ENCODE measurements at regions not wholly inside any gene's neighbourhood (a gene's known extent, or its start where the extent isn't known, plus 50 kb on each side); places are given as distances from the start of the nearest gene placed in this dataset.

DNA sequence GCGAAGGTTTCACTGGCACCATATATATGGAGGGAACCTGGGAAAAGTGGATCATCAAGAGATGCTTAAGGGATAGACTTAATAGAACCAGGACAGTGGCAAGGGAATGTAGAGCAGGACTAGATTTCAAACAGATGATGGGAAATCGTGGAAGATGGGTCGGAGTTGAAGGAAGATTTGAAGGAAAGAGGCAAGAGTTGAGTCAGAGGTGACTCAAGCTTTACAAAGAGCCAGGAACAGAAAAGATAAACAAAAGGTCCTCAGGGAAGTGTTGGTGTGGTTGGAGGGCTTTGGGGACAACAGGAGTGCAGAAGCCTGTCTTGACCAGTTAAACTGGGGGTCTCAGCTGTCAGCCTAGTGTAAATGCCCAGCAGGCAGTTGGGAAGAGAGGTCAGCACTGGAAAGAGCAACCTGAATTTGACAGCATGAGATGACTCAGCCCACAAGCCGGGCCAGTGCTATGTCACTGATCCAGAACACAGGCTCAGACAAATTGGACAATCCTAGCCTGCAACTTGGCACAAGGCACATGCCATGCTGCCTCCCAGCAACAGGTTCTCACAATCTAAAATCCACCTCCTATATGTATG, 230.5 kb downstream of the IDS start:
- WGBS, 2 donors = 56 to 58% methylated on average over 4 of the region's 4 CpGs
- TF ChIP-seq, protein P1, sequence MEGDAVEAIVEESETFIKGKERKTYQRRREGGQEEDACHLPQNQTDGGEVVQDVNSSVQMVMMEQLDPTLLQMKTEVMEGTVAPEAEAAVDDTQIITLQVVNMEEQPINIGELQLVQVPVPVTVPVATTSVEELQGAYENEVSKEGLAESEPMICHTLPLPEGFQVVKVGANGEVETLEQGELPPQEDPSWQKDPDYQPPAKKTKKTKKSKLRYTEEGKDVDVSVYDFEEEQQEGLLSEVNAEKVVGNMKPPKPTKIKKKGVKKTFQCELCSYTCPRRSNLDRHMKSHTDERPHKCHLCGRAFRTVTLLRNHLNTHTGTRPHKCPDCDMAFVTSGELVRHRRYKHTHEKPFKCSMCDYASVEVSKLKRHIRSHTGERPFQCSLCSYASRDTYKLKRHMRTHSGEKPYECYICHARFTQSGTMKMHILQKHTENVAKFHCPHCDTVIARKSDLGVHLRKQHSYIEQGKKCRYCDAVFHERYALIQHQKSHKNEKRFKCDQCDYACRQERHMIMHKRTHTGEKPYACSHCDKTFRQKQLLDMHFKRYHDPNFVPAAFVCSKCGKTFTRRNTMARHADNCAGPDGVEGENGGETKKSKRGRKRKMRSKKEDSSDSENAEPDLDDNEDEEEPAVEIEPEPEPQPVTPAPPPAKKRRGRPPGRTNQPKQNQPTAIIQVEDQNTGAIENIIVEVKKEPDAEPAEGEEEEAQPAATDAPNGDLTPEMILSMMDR (IDR thresholded peaks at IDR 0.05) = no peak
- TF ChIP-seq POLR2A (IDR thresholded peaks at IDR 0.05) = no peak
- intact Hi-C loops (cut with DNase I; ENCODE audit: low total_unique reads) = no loop called here
- H3K4me3 ChIP-seq (ENCODE audit: low read depth, poor library complexity, severe bottlenecking) = no peak overlapping the region
- DNase-seq (ENCODE audit: low spot score in 2 of 2) = no peak

DNA sequence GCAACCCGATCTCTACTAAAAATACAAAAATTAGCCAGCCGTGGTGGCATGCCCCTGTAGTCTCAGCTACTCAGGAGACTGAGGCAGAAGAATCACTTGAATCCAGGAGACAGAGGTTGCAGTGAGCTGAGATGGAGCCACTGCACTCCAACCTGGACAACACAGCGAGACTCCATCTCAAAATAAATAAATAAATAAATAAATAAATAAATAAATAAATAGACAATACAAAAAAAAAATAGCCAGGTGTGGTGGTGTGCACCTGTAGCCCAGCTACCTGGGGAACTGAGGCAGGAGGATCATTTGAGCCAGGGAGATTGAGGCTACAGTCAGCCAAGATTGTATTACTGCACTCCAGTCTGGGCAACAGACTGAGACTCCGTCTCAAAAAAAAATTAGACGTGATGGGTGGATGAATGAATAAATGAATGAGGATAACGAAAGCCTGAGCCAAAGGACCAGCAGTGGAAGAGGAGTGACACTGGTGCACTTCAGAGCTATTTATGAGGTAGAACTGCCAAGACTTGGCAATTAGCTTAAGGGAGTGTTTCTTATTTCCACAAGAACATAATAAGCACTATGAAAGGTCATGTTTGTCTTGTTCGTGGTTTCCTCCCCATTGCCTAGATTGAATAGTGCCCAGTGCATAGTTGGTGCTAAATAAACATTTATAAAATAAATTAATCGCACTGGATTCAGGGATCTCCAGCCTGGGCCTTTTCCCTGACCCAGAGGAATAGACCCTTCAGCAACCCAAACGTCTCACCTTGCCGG, 232.2 kb downstream of the IDS start:
- TF ChIP-seq, protein P1 (IDR thresholded peaks at IDR 0.05) = no peak
- TF ChIP-seq POLR2A (IDR thresholded peaks at IDR 0.05) = no peak
- no peak for DNase-seq (ENCODE audit: low spot score in 2 of 2)
- H3K4me3 ChIP-seq (ENCODE audit: low read depth, poor library complexity, severe bottlenecking) = no peak overlapping the region
- WGBS, 2 donors = 63 to 78% methylated on average over 10 of the region's 10 CpGs
- intact Hi-C loops (cut with DNase I; ENCODE audit: low total_unique reads) = no loop called here

DNA sequence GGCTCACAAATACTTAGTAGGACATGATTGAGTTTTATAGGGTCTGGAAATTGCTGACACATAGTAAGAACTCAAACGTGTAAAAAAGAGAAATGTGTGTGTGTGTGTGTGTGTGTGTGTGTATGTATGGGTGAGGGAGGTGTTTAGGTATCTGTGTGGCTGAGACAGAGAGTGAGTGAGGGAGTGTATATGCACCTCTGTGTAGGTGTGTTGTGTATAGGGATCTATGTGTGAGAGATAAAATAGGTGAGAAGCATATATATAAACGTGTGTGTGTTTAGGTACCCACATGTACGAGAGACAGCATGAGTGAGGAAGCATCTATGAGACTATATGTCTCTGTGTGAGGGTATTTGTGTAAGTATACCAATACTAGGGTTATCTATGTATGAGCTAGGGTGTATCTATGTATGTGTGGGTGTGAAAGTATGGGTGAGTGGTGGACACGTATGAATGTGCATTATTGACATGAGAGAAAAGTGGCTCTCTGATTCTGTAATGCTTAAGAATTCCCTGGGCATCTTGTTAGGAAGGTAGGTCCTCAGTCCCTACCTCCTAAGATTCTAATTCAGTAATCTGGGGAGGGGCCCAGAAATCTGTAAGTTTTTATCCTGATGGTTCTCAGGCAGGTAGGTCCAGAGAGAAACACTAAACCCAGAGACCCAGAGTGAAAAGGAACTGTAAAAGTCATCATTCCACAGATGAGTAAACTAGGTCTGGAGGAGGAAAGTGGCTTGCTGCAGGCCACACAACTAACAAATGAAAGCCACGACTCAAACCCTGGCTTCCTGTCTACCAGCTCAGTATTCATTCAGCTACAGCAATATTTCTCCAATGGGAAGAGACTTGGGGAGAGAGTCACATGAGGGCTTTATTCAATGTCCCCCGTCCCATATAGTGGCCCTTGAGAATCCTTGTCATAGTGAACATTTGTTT, 237.0 kb downstream of the IDS start:
- TF ChIP-seq, protein P1 (IDR thresholded peaks at IDR 0.05) = no peak
- WGBS, 2 donors = 62 to 81% methylated on average over 6 of the region's 6 CpGs
- DNase-seq (ENCODE audit: low spot score in 2 of 2) = no peak
- intact Hi-C loops (cut with DNase I; ENCODE audit: low total_unique reads) = no loop called here
- no peak overlapping the region for H3K4me3 ChIP-seq (ENCODE audit: low read depth, poor library complexity, severe bottlenecking)

DNA sequence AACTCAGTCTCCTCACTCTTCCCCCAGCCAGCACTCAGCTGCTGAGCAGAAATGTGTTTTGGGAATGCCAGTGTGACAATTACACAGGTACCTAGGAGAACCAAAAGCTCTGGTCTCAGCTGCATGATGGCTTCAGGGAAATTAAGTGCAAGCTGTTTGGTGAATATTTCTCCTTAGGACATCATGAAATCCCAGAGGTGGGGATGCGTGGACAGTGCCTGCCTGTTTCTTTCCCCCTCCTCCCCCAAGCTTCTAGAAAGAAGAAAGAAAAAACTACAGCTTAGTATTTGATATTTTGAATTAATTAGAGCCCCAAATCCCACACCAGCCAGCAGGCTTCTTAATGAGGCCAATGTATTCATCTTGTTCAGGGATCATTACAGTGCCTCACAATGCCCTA, 243.0 kb downstream of the IDS start:
- 61 to 94% methylated on average over 1 of the region's 1 CpG for WGBS, 2 donors
- intact Hi-C loops (cut with DNase I; ENCODE audit: low total_unique reads) = no loop called here
- H3K4me3 ChIP-seq (ENCODE audit: low read depth, poor library complexity, severe bottlenecking) = no peak overlapping the region
- DNase-seq (ENCODE audit: low spot score in 2 of 2) = no peak
- TF ChIP-seq, protein P1 (IDR thresholded peaks at IDR 0.05) = no peak
- no peak for TF ChIP-seq POLR2A (IDR thresholded peaks at IDR 0.05)

DNA sequence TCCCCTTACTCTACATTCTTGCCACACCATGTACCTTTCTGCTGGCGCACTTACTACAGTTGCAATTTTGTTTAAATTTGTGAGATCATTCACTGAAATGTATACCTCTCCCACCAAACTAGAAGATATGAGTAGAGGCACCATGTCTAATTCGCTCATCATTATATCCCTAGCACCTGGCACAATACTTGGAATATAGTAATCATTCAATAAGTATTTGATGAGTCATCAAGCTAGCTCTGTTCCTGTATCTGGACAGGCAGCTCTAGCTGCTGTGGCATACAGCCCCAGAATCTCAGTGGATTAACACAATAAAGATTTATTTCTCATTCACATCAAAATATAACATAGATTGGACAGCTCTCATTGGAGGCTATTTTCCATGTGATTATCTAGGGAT, 245.9 kb downstream of the IDS start:
- intact Hi-C loops (cut with DNase I; ENCODE audit: low total_unique reads) = no loop called here
- TF ChIP-seq POLR2A (IDR thresholded peaks at IDR 0.05) = no peak
- TF ChIP-seq, protein P1 (IDR thresholded peaks at IDR 0.05) = no peak
- WGBS, 2 donors = 57 to 70% methylated on average over 2 of the region's 2 CpGs
- no peak for DNase-seq (ENCODE audit: low spot score in 2 of 2)
- no peak overlapping the region for H3K4me3 ChIP-seq (ENCODE audit: low read depth, poor library complexity, severe bottlenecking)
